ENCODE measurements at regions not wholly inside any gene's neighbourhood (a gene's known extent, or its start where the extent isn't known, plus 50 kb on each side); places are given as distances from the start of the nearest gene placed in this dataset.

DNA sequence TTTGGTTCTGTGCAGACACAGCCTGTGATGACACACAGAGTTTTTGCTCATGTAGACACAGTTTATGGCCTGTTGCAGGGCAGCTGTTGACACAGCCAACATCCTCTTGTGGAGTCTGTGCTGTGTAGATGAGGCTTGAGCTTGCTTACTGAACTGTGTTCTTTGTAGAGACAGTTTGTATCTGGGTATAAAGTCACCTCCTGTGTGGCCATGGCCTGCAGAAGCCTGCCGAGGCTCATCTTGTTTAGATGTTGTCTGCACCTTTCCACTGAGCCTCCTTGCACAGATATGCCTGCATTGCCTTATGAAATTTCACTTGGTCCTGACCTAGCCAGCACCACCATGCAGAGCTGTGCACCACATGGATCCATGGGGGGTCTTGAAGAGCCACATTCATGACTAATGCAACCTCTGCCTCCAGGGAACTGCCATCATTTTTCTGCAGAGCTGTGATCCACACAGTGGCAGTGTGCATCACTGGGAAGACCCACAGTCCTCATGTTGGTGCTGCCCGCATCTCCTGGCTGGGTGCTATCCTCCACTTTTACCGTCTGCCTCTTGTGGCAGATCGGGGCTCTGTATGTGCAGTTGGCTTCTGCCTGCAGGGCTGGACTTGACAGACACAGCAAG, 198.0 kb upstream of the MAMLD1 start:
- DNase-seq (ENCODE audit: low spot score) = no peak

DNA sequence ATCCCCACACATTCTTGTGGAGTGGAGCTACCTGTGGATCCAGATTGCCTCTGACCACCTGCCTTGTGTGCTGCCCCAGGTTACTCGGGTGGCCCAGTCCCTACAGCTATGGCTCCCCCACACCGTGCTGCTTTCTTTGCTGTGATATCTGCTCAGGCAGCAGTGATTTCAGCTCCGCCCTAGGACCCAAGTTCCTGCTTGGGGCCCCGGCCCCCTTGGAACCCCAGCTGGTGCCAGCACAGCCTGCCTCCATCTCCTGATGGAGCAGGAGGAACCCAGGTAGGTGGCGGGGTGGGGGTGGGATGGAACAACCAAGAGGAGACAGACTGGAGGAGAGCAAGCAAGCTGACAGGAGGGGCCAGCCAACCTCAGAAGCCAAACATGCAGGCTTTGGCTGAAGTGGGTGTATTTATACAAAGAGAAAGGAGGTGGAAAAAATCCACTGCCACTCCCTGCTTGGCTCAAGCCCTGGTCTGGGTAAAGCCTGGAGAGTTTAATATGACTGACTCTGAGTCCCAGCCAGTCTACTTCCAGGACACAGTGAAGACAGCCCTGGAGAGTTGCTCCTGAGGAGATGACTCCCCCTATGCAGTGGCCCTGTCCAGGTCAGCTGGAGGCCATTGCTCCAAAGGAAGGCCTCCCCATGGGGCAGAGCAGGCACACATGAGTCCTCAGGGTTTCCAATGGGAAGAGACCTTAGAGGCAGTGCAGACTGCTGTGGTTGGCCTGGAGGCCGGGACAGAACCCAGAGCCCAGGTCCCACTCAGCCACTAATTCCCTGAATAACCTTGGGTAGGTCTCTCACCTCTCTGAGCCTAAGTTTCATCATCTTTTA, 197.1 kb upstream of the MAMLD1 start:
- DNase-seq (ENCODE audit: low spot score) = no peak

DNA sequence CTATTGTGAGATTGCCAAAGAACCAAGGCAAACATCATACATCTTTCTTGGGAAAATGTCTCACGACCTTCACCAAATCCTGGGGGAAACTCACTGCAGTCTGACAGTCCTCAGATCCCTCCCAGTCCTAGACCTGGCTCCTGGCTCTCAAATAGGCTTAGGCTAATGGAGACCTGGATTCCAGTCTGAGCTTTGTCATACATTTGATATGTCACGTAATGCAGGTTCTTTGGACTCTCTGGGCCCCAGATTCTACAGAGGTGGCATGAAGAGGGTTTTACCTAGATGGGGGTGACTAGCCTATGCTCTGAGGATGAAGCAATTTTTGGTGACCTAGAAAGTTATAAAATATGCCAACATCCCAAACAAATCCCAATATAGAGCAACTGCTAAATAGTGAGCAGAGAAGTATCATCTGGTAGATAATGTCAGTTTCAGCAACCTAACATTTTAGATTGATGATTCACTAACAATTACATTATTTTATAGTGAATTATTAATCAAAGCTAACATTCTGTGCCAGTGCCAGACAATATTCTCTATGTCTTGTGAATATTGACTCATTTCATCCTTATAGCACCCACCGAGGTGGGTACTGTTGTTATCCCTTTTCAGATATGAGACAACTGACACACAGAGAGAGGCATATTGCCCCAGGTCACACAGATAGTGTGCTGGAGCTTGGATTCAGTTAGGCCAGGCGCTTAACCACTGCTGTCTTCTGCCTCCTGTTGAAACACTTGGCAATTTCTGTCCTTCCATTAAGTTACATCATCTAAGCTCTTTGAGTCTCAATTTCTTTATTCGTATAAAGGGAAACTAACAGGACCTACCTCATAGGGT, 195.4 kb upstream of the MAMLD1 start:
- DNase-seq (ENCODE audit: low spot score) = no peak

DNA sequence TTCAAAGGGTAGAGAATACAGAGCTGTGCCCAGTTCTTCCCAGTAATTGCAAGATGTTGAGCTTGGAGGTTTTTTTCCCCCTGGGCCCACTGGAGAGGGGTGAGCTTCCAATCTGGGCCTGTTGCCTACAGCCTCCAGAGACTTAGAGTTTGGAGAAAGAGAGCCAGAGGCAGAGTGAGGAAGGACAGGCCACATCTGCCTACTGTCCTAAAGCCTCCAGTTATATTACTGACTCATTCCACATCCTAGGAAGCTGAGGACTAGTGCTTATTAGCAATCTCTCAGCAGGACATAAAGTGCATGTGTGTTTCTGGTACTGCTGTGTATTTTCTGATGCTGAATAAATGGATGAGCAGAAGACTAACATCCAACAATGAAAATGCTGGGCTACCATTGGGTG, 181.0 kb upstream of the MAMLD1 start:
- DNase-seq (ENCODE audit: low spot score) = no peak

DNA sequence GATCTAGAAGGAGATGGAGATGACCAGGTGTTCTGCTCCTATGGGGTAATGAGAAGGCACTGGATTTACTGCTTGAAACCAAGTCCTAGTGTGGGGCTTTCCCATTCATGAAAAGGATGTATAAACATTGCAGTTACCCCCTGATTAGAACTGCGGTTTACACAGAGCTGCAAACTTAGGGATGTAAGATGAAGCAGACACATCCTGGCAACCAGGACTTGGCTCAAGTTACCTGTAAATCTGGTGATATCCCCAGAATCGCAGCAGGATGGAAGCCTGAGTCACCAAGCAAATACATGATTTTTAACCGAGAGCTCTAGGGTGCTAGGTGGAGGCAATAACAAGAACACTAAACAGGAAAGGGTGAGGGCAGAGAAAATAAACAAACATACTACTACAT, 178.6 kb upstream of the MAMLD1 start:
- no peak for DNase-seq (ENCODE audit: low spot score)

DNA sequence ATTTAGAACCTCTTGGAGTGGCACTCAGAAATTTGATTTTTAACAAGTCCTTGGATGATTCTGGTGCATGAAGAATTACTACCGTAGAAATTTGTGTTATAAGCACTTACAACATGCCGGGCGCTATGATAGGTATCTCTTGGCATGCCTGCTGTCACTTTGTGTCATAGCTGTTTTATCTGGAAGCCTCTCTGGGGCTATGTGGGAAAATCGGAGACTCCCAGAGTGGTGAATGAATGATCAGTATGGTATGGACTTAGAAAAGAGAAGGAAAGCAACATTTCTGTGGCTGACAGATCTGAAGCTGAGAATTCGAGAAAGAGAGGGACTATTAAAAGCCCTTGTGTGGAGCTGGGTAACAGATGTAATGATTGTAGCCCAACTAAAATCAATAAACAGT, 177.4 kb upstream of the MAMLD1 start:
- DNase-seq (ENCODE audit: low spot score) = no peak

DNA sequence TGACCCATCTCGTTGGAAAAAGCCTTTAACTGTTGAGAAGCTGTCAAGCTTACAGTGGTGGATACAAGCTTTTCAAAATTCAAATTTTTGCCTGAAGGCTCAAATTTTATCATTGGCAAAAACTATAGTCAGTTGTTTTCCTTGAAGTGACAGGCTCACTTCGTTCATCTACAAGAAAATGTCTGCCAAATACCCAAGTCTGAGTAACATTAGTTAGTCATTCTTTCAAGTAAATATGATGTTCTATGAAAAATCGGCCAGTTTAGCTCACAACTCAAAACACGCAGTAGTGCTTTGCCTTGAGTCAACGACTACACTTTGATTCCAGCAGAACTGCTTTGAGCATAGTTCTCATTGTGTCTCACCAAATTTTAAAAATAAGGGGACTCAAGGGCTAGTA, 170.3 kb upstream of the MAMLD1 start:
- DNase-seq (ENCODE audit: low spot score) = no peak

DNA sequence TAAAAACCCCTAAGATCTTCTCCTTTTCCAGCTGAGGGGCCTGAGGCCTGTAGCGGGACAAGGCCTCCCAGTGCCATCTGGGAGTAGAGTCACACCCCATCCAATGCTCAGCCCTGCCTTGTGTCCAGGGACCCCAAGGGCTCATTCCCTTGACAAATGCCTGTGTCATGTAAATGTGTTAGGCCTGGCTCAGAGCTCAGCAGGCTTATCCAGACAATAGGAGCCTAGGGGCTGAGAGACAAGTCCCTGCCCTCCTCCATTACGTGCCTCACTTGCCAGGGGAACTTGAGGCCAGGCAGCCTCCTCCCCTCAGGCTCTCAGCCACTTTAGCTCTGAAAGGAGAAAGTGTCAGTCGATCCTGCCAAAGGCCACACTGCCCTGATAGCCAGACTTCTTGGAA, 166.8 kb upstream of the MAMLD1 start:
- DNase-seq (ENCODE audit: low spot score) = no peak

DNA sequence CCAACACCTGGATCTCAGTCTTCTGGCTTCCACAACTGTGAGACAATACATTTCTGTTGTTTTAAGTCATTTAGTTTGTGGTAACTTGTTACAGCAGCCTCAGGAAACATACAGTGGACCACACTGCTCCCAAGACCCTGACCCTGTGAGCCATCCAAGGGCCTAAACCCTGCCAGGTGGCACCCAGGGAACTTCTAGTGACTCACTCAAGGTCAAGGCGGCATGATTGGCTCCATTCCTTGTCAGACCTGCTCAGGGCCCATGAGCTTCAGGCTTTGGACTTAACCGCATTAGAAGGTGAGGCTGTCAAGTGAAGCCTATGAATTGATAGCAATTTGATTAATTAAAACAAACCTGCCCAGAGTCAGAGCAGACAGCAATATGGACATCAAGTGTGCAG, 165.7 kb upstream of the MAMLD1 start:
- no peak for DNase-seq (ENCODE audit: low spot score)

DNA sequence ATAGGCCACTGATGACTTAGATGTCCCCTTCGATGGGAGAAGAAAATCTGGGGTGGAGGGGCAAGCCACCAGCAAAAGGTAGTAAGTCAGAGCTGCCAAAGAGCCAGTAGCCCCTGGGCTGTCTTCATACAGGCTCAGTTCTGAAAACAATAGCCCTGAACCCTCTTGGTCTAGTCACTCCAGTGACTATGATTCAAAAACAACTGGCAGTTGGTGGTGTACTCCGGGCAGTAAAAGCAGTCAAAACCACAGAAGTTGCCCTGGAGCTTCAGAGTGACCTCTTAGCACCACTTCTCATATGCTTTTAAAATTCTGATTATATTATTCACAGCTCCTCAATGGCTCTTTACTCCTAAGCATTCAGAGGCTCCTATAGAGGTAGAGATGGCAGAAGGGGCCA, 164.3 kb upstream of the MAMLD1 start:
- DNase-seq (ENCODE audit: low spot score) = no peak

DNA sequence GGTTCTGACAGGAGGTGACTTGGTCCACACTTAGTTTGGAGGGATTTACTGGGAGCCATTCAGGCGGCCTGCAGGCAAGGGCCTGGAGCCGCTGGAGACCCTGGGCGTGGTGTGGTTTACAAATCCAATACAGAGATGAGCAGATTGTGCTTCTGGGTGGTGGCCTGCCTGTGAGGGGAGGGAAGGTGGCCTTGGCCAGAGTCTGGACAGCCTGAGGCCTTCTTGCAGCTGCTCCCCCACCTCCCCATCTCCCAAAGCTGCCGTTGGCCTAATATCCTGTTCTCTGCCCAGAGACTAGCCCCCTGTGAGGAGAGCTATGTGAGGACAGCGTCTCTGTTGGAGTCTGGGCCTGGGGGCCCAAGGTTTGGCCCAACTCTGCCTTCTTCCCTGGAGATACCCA, 163.9 kb upstream of the MAMLD1 start:
- no peak for DNase-seq (ENCODE audit: low spot score)

DNA sequence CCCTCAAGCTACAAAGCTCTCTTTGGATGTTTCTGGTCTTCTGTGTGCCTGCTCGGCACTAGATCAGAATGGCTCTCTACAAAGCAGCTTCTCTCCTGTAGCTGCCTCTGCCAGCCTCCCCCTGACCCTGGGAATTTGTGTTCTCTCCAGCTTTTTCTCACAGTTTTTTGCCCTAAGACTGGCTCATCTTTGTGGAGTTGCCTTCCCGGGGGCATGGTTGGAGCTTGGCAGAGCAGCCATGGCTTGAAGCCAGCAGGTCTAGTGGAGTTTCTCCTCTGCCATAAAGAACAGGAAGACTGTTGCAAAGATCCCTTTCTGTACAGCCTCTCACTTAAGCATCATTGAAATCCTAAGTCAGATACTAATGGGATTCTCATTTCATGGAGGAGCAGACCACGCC, 163.3 kb upstream of the MAMLD1 start:
- no peak for DNase-seq (ENCODE audit: low spot score)

DNA sequence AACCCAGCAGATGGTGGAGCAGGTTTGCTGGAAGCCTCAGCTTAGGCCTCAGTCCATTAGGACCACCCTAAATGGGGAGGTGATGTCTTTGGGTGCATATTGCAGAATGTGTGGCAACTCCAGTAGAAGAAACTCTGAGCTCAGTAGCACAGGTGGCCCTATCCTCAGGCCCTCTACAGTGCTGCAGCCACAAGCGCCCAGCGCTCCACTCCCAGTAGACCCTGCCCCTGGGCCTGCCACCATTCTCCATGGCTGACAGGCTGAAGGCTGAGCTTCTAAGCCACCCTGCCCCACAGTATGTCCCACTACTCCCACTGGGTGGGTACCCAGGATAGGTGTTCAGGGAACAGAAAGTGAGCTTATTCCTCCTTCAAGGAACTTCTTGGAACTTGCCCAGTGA, 162.8 kb upstream of the MAMLD1 start:
- no peak for DNase-seq (ENCODE audit: low spot score)

DNA sequence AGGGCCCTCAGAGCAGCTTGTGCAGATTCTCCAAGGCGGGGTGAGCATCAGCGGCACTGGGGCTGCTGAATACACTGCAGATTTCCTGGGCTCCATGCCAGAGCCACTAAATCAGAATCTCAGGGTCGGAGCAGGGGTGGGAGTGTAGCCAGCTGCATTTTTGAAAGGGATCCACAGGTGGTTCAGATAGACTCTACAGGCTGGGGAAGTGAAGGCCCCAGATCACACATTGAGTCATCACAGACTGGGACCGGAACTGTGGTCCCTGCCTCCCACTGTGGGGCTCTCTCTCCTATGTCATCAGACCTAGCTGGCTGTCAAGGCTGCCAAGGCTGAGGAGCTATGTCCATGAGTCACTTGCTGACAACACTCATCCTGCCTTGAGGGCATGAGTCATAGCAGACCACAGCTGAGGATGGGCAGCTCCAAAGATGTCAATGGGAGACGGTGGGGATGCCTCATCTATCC, 162.3 kb upstream of the MAMLD1 start:
- peak; percentile 1 for DNase-seq (ENCODE audit: low spot score)

DNA sequence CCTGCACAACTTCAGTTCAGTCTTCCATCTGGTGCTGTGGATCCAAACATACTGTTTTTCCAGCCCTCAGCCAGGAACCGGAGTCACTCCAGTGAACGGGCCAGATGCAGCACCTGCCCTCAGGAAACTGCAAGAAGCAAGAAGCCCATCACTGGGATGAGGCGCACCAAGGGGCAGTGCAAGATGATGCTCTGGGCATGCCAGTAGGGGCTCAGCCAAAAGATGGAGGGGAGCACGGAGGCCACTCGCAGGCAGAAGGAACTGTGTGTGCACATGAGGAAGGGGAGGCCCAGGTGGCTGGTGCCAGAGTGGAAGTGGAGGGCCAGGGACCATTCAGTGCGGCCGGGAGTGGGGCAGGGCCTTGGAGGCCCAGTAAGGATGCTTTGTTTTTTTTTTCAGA, 161.7 kb upstream of the MAMLD1 start:
- no peak for DNase-seq (ENCODE audit: low spot score)

DNA sequence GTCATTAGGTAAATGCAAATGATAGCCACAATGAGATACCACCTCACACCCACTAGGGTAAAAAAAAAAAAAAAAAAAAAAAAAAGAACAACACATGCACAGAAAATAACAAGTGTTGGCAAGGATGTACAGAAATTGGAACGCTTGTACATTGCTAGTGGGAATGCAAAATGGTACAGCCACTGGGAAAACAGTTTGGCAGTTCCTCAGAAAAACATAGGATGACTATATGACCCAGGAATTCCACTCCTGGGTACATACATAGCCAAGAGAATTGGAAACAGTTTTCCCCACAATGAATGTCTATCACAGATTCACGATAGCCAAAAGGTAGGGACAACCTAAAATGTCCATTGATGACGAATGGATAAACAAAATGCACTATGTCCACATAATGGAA, 161.3 kb upstream of the MAMLD1 start:
- no peak for DNase-seq (ENCODE audit: low spot score)

DNA sequence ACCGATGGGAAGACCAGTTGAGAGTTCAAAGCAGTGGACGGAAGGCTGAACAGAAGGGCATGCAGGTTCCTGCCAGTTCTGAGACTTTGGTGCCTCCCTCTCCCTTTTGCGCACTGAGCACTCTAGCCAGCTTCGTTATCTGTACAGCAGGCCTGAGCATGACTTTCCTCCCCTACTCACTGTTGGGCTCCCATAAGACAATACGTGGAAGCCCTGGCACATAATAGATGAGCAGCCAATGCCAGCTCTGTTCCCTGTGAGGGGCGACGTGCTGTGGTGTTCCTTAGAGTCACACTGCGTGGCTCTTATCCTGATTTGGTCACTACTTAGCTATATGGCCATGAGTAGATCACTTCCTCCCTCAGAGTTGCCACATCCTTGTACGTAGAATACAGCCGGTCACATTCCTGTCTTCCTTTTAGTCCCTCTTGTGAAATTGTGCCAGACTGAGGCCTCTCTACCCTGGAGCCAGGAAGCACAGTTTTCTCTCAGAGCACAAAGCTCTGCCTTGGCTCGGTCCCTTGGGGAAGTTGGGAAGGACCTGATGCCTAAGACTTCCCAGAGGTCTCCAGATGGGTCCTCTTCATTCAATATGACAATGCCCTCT, 160.4 kb upstream of the MAMLD1 start:
- peak; percentile 6 for DNase-seq (ENCODE audit: low spot score)

DNA sequence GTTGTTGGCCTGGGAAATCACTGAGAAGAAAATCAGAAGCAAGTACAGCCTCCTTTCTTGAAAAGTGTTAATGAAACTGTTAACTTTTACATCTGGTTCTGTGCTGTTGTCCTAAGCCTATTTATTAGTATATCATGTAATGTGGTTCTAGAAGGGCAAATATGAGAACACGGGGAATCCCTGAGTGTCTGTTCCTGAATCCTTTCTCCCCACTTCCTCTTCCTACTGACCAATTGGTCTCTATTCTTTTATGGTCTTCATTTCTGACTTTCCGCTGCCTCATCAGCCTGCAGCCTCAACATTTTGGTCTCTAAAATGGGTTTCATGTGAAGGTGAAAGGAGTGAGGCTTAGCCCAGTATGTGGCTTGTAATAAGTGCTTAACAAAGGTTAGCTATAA, 159.9 kb upstream of the MAMLD1 start:
- no peak for DNase-seq (ENCODE audit: low spot score)

DNA sequence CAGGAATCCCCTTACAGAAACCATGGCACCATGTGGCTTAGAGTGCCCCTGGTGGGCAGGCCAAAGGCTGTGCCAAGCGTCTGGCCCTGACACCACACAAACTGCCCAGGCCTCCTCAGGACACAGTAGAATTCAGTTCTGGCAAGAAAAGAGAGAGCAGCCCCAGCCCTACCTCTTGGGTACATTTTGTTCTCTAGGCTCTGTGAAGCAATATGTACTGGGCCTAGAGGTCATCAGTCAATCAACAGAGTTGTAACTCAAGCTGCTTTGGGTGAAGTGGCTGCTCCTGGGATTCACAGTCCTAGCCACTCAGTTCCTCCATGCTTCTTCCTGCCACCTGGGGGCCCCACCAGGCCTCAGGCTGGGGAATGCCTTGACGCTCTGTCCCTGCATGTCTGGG, 158.1 kb upstream of the MAMLD1 start:
- no peak for DNase-seq (ENCODE audit: low spot score)

DNA sequence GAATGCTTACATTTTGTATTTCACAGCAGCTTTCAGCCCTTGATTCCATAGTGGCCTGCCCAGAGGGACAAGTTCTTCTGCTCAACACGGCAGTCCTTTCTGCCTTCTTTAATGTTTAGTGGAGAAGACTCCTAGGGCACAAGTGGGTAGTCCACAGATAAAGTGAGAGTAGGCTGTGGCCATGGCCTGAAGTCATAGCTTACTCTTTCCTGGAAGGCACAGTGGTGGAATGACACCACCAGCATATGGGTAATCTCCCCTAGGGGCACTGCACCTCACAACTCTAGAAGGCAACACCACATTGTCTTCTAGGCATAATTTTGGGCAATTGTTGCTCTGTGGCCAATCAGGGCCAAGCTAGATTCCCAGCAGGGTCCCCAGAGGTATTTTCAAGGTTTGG, 155.4 kb upstream of the MAMLD1 start:
- DNase-seq (ENCODE audit: low spot score) = no peak

DNA sequence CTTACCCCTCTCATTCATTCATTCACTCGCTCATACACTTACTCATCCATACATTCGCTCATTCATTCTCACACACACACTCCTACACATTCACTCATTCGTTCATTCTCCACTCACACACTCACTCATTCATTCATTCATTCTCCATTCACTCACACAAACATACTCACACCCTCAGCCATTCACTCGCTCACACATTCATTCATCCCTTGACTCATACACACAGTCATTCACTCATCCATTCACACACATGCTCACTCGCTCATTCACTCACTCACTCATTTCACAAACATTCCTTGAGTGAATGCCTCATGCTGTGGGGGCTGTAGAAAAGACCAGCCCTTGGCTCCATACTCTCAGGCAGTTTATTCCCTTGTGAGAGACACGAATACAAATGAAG, 151.1 kb upstream of the MAMLD1 start:
- DNase-seq (ENCODE audit: low spot score) = no peak

DNA sequence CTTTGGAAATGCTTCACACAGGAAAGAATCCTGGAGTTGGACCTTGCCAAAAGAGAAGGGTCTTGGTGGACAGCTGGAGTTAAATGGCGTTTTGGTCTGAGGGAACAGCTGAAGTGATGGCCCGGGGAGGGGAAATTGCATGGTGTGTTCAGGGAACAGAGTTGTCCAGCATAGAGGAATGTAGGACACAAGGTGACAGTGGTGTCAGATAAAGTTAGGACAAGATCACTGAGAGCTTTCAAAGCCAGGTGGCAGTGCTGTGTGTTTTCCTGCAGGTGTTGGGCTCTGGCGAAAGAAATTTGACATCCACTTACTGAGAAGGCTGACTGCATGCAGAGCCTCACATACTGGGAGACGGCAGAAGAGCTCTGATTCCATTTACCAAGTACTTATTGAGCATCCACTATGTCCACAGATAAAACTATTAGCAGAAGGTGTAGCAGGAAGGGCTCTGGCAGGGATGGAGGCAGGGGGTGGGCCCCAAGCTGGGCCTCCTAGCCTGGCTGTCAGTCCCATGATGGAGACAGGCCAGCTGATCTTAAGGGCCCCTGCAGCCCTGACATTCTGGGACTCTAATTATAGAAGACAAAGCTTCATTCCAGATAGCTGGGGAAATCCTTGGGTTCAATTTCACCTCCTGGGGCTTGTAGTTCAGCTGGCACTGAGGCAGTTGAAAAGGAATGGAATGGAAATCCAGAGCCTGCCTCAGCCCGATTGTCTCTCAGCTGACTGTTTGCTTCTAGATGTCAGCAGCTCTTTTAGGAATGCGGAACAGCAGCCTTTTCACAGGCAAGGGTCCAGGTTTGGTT, 150.2 kb upstream of the MAMLD1 start:
- no peak for DNase-seq (ENCODE audit: low spot score)

Measured in pons (tissue), 1 donor.